AG04450 (cell line): ENCODE measurements at regions not wholly inside any gene's neighbourhood (a gene's known extent, or its start where the extent isn't known, plus 50 kb on each side); places are given as distances from the start of the nearest gene placed in this dataset.
"Not testable (repeated sequence)": the region's sequence is repeated elsewhere in the genome, so short reads cannot be mapped to it uniquely, and the experiment has no call there.

ENCODE experiments used
- CTCF ChIA-PET: fragments of 300-600, 350-600 bp; formaldehyde crosslinking; extraction: SDS; loops from one replicate; lab custom pipeline; 2022; ENCODE audit warnings: antibody characterized with exemption, inconsistent platforms; lab: Charles Lee
- POLR2A ChIA-PET: fragments of 350-600 bp; formaldehyde crosslinking; extraction: SDS; loops from one replicate; lab custom pipeline; 2021; ENCODE audit warnings: antibody characterized with exemption, inconsistent platforms; lab: Yijun Ruan, JAX
- DNase-seq: peaks from one replicate; pipeline ENCODE4 v3.0.0-alpha.2; 2011; ENCODE audit warnings: low read depth, low spot score
- H3K27ac ChIP-seq: one replicate; pipeline ENCODE4 v1.5.1; 2012; ENCODE audit warnings: low read depth, low read length, control low read depth
- H3K27me3 ChIP-seq: one replicate; pipeline ENCODE4 v1.6.0; 2012; ENCODE audit warnings: low read length; ENCODE audit not compliant: control insufficient read depth, insufficient read depth
- H3K4me3 ChIP-seq: 2 replicates; pipeline ENCODE4 v1.5.1; 2011; ENCODE audit warnings: mild to moderate bottlenecking, low read depth, low read length, control low read depth
- H3K9me3 ChIP-seq: 2 replicates; pipeline ENCODE4 v1.5.1; 2012; ENCODE audit warnings: low read length; ENCODE audit not compliant: control insufficient read depth, insufficient read depth
- TF ChIP-seq, protein P1 (sequence below): IDR thresholded peaks from 2 replicates; pipeline ENCODE4 v1.5.1; 2011; ENCODE audit warnings: low read depth, low read length, control low read depth, inconsistent platforms

DNA sequence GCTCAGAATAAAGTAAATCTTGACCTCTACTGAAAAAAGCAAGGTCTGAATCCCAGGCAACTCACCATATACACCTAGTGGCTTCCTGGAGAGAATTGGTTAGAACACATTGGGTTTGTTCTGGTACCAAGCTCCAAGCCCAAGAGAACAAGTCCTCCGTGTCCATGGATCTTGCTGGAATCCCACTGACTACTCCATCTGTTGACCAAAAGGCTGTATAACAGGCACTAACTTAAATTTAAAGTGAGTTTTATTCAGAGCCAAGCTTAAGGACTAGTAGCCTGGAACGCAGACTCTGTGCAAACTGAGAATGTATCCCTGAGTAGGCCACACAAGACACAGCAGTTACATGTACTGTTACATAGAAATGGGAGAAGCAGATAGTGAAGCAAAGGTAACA is 342.1 kb upstream of the LRRC3B start:
- Histone ChIP-seq H3K27me3 (no peaks in the 10 kb centered on the region), H3K9me3 (peaks cover 15% of the 10 kb centered on the region), H3K27ac (no peak overlapping the region), H3K4me3 (no peak overlapping the region)
- no peak for DNase-seq
- ChIA-PET CTCF (interaction anchor here (0.6 kb wide), 1 partner anchor 42 kb away, joined by 3 read pairs; no protein-coding TSS in a partner anchor), POLR2A (no interaction called here)
- TF ChIP-seq, protein P1, sequence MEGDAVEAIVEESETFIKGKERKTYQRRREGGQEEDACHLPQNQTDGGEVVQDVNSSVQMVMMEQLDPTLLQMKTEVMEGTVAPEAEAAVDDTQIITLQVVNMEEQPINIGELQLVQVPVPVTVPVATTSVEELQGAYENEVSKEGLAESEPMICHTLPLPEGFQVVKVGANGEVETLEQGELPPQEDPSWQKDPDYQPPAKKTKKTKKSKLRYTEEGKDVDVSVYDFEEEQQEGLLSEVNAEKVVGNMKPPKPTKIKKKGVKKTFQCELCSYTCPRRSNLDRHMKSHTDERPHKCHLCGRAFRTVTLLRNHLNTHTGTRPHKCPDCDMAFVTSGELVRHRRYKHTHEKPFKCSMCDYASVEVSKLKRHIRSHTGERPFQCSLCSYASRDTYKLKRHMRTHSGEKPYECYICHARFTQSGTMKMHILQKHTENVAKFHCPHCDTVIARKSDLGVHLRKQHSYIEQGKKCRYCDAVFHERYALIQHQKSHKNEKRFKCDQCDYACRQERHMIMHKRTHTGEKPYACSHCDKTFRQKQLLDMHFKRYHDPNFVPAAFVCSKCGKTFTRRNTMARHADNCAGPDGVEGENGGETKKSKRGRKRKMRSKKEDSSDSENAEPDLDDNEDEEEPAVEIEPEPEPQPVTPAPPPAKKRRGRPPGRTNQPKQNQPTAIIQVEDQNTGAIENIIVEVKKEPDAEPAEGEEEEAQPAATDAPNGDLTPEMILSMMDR: no peak

DNA sequence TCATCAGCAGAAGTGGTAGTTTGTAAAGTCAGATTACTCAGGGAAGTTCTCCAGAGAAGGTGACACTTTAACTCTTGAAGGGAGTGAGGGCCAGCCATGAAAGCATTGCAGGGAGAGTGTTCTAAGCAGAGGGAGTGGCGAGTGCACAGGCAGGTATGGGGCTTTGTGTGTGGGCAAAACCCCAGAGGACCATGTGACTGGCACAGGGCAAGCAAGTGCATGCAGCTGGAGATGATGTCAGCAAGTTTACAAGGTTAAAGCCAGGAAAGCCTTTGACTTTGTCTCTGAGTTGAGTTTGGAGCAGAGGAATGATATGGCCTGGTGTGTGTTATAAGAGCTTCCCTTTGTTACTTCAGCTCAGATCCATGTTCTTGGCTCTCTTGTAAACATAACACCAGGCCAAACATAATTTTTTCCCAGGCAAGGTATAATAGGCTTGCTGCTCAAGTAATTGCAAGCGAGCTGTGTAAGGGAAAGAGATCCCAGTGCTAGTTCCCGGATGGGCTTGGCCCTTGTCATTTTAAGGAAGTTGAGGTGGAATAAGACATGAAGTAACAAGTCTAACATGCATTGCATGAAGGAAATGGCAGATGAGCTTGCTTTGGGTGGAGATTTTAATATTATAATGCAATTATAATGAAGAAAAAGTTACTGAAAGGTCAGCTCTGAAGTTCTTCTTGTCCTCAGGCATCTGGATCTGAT is 341.1 kb upstream of the LRRC3B start:
- Histone ChIP-seq H3K27me3 (no peaks in the 10 kb centered on the region), H3K4me3 (no peak overlapping the region), H3K27ac (no peak overlapping the region), H3K9me3 (peaks cover 15% of the 10 kb centered on the region)
- TF ChIP-seq, protein P1: no peak
- DNase-seq: no peak
- CTCF ChIA-PET: no interaction called here
- POLR2A ChIA-PET: no interaction called here

DNA sequence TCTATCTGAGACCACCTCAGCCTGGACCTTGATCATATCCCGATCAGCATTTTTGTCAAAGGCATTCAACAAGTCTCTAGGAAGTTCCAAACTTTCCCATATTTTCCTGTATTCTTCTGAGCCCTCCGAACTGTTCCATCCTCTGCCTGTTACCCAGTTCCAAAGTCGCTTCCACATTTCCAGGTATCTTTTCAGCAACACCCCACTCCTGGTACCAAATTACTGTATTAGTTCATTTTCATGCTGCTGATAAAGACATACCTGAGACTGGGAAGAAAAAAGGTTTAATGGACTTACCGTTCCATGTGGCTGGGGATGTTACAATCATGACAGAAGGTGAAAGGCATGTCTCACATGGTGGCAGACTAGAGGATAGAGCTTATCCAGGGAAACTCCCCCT is 338.1 kb upstream of the LRRC3B start:
- POLR2A ChIA-PET, H3K27me3 ChIP-seq, H3K27ac ChIP-seq, DNase-seq, H3K4me3 ChIP-seq, CTCF ChIA-PET: not testable (repeated sequence)
- H3K9me3 ChIP-seq: peaks cover 15% of the 10 kb centered on the region

DNA sequence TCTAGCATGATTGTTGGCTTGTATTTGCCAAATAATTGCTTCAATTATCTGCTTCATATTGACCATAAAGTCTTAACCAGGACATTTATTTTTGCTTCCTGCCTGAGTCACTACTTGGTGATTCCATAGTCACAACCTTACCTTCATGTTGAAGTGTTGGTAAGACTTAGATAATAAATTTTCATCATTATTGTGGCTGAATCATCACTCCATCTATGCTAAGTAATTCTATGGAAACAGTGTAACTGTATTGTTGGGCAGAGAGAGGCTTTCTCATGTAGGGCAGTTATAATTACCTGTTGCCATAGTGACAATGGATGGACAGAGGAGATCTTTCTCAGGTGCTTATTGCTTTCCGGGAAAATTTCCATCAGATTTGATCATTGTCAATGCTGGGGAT is 330.7 kb upstream of the LRRC3B start:
- H3K4me3 ChIP-seq: no peak overlapping the region
- CTCF ChIA-PET: no interaction called here
- POLR2A ChIA-PET: no interaction called here

DNA sequence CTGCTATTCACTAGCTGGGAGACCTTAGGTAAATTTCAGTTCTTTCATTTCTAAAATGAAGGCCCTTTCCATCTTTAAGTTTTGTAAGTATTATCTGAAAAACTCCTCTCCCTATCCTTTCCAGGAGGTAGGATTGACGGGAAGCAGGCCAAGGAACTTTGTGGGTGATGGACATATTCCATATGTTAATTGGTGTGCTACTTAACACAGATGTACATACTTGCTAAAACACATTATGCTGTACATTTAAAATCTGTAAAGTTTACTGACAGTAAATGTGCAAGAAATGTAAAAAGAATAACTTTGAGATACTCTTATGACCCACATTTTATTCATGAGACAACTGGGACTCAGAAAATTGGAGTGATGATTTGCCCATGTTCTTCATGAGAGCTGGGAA is 329.8 kb upstream of the LRRC3B start:
- no peak overlapping the region for H3K27ac ChIP-seq
- TF ChIP-seq, protein P1: no peak
- H3K9me3 ChIP-seq: no peaks in the 10 kb centered on the region; the same call in 1 of the 2 replicates
- DNase-seq: no peak
- ChIA-PET POLR2A (no interaction called here), CTCF (no interaction called here)
- H3K27me3 ChIP-seq: no peaks in the 10 kb centered on the region
- no peak overlapping the region for H3K4me3 ChIP-seq

More for the DNA sequence above, 330.7 kb upstream of the LRRC3B start:
- TF ChIP-seq, protein P1: no peak
- Histone ChIP-seq H3K27me3 (no peaks in the 10 kb centered on the region), H3K9me3 (no peaks in the 10 kb centered on the region; the same call in none of the 2 replicates), H3K27ac (no peak overlapping the region)
- no peak for DNase-seq
